ENCODE measurements at regions not wholly inside any gene's neighbourhood (a gene's known extent, or its start where the extent isn't known, plus 50 kb on each side); places are given as distances from the start of the nearest gene placed in this dataset.

DNA sequence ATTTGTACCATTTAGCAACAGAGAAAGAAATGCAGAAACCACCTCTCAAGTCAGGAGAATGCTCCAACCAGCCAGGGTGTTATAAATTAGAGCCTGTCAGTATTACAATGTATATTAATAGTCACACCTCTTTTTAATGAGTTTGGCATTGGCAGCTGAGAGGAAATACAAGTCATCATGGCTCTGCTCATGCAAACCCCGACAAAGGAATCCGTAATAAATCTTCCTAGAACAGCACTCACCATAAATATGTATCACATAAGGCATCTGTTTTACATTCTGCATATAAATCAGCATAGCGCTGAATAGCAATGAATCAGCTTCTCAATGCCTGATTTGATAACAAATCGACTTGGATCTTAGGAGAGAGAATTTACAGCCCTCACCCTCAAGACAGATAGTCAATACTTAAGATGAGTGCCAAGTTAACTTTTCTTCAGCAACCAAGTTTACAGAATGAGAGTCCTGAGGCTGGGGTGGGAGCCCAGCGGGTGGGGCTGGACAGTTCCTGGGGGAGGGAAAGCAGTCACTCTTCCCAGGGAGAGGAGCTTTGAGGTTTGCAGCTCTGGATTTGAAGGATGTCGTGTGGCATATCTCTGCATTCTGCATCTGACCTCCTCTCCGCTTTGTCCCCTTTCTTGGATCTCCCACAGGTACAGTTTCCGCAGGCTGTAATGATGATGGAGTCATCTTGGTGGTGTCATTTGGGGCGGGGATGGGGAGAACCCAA is 1034.4 kb upstream of the NR2F2 start:
- DNase-seq = no peak

DNA sequence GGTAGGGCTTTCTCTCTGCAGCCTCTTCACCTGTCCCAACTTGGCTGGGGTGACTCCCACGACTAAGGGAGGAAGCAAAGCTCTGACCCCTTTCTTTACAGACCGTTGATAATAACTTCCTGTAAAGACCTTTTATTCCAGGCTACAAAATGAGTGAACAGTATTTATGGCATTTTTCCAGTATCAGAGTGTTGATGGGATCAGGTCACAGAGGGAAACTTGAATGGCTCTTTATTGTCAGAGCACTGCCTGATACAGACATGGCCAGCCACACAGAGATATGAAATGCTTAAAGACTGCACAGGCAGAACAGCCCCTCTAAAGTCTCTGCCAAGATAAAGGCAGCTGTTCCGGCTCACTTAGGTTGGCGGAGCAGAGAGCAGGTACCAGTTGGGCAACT is 1033.9 kb upstream of the NR2F2 start:
- no peak for DNase-seq

DNA sequence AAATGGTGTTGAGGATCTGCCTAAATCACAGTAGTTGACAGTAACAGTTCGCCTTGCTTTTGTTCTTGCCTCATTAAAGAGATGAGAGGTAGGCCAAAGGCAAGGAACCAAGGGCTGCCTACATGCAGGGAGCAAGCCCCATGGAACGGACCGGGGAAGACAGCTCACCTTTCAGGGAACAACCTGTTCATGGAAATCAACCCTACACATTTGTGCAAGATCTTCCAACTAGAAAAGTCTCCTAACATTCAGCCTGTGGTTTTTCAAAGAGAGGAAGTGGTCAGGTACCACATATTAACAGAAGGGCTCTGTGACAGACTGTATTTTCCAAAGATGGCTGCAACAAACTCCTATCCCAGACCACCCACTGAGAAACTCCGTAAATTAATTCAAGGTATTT is 1031.8 kb upstream of the NR2F2 start:
- no peak for DNase-seq

DNA sequence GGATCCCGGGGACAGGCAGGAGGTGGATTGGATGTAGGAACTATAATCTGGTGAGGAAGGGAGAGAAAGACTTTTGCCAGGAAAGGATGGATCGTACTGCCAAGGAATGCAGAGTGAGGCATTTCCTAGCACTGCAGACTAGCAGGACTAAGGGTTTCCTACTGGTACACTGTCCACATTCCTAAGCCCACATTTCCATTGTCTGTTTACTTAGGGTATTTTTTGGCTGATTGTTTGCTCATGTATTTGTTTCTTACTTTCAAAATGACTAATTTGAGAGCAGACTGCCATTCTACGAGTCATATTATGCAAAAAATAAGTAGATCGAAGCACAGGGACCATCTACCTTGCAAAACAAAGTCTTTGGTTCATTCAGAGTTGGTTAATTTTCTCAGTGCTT is 1029.5 kb upstream of the NR2F2 start:
- DNase-seq = no peak

DNA sequence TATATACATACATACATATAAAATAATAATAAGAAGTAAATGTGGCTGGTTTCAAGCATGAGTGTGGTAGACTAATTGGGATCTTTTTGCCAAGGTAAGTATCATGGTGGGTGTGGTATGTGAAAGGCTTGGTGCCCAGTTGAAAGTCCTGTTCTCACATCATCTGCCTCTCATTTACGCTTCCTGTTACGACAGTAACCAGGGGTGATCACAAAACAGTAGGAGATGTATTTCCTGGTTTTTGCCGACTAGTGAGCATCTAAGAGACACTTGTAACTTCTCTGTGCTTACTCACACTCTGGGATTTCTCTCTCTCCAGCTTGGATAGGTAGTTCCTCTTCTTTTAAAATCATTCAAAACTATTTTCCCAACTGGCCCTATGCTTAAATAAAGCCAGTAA is 1028.3 kb upstream of the NR2F2 start:
- DNase-seq = no peak

DNA sequence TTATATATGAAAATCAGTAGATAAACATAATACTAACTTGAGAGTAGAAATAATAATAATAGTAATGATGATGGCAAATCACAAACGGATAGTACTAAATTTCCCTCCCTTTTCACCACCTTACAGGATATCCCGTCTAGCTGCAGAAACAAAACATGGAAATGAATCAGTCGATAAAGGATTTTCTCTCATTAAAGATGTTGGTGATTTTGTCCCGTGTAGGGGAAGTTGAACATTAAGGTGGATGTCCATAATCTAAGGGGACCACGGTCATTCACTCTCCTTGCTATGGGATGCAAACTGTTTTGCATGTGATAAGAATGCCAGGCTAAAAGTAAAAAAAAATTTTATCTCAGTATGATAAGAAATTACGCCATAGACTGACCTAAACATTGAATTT is 1027.7 kb upstream of the NR2F2 start:
- DNase-seq = no peak

DNA sequence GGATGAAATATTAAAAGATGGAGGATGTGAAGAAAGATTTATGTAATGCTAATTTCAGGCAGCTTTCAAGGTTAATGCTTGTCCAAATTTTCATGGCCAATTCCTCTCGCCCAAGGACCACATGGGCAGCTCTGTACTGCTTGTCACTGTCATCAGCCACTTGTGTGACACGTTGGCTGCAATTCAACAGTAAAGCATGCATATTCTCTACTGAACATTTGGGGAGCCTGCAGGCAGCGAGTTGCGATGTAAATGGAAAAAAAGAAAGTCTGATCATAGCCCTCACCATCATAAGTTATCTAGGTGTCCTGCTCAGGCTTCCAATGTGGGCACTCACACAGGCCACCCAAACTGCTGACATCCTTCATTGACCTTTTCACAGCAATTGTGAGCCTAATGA is 1026.8 kb upstream of the NR2F2 start:
- DNase-seq = no peak

DNA sequence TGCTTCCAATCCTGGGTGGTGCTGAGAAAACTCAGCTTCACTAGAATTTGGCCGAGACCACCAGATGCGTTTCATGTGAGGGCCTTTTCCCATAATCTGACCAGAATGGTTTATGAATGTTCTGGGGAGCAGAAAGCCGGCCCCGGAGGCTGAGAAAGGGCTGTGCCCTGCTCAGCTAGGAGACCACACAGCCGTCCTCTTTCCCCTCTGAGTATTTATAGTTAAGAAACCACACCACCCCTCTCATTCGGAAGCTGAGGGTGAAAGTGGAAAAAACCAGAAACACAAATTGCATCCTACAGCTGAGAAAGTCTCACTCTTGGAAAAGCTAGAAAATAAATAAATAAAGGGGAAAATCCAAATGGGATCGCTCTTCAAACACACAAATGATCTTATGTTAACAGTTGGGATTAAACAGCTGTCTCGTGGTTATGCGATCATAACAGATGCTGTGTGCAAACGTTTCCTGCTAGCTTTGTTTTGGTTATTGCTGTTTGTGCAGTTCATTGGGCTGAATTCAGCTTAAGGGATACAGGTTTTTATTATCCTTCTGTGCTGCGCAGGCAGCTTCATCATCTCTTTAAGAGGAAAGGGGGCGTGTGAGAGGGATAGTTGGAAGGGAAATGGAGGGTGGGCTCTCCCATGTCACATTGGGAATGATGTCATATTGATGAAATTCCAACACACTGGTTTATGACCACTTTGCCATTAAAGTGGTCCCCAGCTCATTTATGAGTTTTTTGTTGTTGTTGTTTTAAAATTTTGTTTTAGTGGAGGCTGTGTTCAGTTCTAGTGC is 1026.2 kb upstream of the NR2F2 start:
- DNase-seq = no peak

DNA sequence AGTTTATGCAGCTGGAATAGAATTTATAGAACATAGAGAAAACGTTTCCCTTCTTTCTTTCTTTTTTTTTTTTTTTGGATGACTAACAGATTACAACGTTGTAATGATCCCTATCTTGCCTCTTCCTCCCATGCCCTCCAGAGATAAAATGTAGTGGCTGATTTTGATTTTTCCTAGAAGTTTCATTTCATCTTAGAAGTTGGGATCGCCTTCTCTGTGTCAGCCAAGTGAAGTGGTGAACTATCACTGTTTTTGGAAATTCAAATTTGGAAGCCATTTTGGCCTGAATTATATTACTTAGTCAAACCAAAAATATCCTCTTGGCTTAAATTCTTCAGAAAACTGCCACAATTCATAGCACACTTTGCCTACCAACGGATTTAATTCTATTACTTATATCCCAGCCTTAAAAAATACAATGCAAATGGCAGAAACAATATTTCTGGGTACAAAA is 1025.5 kb upstream of the NR2F2 start:
- no peak for DNase-seq

DNA sequence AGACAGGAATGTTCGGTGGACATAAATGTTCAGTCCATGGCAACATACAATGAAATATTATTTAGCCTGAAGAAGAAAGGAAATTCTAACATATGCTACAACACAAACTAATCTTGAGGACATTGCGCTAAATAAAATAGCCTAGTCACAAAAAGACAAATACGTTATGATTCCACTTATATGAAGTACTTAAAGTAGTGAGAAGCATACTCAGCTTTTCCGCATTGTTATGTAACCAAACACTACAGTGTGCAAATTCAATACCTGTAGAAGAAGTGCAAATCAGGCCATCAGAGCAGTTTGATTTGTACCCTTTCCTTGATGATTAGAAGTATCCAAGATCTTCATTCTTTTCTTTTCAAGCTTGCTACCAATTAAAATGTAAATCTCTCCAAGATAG is 1023.4 kb upstream of the NR2F2 start:
- no peak for DNase-seq

DNA sequence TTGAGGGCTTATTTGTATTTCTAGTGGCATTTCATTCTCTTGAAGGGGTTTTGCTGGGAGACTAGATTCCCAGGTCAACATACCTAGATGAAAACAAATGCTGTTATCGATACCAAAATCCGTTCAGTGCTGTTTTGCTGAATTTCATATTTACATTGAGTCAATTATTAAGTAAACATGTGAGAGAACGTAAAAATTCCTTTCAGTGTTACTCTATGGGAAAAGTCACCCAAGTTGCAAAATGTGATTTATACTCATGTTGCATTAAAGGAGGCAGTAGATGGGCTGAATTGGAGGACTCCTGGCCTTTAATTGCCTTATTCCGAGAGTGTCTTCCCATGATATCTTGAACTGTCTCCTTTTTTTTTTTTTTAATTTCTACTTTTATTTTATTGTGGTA is 1011.3 kb upstream of the NR2F2 start:
- DNase-seq = no peak

DNA sequence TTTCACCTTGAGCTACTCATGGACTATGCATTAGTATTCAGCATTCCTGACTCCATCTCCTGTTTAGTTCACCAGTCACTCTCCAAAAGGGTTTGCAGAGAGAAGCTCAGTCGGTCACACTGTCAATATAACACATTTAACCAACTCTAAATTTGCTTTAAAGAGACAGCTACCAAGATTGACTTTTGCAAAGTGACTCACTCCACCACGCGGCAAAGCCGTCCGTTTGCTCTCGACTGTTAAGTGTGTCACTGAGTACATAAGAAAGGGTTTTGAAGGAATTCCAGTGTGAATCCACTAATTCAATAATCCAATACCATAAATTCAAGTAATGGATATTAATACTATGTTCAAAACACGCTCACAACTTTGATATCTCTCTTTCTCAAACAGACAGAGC is 1006.7 kb upstream of the NR2F2 start:
- no peak for DNase-seq

DNA sequence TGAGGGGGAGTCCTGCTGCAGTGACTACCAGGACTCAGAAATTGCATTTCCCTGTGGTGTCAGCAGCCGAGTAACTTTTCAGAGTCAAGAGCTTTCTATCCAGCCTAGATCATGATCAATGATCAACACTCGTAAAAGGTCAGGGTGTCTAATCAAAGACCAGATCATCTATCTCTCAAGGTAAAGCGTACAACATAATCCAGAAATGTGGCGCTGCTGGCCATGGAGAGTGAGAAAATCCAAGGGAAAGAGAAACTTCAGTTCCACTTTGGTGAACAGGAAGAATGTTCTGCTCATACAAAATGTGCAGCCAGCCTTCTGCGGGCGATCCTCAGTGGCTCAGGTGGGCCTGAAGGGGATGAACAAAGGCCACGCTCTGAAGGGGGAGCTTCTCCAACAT is 1005.8 kb upstream of the NR2F2 start:
- no peak for DNase-seq

DNA sequence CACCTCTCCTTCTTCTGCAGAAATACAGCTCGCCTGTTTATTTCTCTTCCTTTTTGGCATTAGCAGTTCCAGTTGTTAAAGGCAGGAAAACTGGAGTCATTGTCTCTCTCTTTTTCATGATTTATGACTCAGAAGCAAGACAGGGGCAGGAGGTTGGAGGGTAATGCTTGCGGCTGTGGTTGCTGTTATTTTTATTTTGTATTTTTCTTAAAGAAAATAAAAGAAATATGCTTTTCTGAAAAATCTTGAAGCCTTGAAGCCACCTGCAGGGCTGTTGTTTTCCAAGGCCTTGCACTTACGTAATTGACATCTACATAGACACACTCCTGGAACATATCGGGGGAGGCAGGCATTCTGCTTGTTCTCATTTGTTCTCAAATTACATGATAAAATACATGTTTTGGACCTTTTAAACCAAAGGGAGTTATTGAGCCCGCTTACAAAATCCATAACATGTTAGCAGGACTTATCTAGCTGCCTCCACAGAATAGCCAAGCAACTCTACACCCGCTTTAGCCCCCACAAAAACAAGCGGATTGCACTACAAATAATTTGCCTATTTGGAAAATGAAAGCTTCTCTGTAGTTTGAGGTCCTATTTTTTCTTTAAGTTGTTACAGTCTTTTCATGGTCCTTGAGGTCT is 1004.6 kb upstream of the NR2F2 start:
- no peak for DNase-seq

DNA sequence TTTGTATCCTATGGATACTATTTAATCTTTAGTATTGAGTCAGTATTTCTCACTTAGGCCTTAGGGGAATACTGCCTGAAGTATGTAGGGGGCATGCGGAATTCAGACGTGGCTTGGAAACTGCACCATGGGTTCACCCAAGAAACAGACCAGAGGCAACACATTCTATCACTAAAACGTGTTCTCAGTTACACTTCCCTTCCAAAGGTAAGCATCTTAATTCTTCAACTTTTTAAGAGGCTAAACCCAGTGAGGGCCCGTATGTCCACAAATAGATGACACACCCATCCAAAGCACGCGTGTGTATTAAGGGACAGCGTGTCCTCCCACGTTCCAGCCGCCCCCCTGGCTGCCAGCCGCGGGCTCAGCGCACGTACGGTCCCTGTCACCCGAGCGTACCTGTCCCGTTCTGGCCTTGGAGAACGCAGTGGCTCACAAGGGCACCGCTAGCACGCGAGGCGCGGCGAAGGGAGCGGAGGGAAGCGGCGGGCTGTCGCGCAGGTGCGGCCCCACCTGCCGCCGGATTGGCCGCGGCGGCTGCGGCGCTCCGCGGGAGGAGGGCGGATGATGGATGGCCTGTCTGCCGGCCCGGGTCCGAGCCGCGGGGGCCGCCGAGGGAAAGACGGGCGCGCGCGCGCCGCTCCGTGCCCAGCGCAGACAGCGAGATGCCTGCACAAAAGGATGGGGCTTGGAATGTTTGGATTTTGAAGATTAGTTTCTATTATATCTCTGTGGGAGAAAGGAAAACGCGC is 1003.9 kb upstream of the NR2F2 start:
- no peak for DNase-seq

DNA sequence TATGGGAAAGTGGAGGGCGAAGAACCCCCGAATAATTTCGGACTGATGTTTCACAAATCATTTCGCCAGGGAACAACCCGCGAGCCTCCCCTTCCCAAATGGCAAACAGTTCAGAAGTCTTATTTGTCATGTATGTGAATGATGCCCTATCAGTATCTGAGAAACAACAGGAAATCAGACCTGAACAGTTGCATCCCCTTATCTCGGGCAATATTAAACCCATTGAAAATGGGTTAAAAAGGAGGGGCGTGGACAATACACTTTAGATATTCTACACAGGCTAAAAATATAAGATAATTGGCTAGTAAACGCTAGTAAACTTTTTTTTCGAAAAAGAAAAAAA is 1003.3 kb upstream of the NR2F2 start:
- no peak for DNase-seq

DNA sequence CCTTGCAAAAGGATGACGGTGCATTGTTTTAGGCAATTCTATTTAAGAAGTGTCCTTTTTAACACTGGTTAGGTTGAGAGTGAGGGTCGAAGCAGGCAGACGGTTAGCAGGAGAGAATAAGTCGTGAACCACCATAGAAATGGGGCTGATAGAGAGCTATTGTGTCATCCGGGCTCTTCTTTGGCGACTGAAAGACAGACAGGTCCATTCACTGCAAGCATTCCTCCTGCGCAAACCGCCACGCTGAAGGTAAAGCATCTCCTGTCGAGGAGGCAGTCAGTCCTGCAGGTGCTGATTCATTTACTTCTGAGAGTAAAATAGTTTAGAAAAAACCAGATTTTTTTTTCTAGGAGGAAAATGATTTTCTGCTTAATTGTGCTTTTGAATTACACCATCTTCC is 1002.8 kb upstream of the NR2F2 start:
- DNase-seq = no peak

DNA sequence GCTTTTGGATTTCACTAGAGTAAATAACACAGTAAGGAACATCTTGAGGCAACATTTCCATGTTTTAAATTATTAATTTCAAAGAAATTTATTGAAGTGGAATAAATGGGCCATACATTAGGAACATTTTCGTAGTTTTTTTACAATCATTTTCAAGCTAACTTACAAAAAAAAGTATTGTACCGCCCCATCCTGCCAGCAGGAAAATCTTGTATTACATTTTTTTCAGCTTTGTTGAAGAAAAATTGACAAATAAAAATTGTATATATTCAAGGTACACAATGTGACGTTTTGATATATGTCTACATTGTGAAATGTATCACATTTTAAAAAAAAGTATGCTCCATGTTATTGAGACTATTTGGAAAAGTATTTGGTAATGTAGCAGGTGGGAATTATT is 1001.9 kb upstream of the NR2F2 start:
- DNase-seq = no peak

DNA sequence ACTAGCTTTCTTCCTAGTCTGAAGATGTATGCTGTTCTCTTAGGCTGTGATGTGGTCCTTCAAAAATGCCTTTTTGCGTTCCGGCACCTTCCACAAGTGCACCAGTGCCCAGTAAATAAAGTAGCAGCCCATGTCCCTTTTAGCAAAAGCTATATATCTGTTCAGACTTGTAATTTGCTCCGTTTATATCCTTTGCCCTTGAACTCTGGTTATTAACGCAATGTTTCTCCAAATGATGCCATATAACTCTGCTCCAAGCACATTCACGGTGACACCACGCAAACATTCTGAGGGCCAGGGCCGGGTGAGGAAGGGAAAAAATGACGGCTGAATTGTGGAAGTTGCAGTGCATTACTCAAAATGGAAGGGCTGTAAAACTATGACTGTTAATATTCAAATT is 1001.1 kb upstream of the NR2F2 start:
- no peak for DNase-seq

DNA sequence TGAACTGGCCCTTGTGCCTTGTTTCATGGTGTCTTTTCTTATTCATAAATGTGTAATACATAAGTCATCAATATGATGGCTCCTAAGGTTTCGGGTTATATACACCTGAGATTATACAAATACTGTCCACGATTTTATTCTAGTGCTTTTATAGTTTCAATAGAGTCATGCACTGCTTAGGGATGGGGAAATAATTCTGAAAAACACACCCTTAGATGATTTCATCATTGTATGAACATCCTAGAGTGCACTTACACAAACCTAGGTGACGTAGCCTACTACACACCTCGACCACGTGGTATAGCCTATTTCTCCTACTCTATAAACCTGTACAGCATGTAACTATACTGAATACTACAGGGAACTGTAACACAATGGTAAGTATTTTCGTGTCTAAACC is 988.8 kb upstream of the NR2F2 start:
- no peak for DNase-seq

DNA sequence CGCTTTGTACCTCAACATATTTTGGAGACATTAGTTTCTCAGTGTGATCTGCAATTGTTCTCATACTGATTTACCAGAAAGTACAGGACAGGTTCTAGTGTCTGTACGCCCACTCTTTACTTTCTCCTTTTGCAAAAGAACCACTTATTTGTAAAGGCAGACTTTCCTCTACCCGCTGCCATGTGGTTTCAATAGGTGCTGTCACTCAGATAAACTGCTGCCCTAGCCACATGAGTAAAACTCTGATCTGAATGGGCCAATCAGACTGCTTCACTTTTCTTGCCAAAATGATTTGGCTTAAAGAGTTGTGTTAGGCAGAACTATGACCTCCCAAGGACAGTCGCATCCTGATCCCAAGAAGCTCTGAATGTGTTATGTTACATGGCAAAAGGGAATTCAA is 984.6 kb upstream of the NR2F2 start:
- DNase-seq = no peak

DNA sequence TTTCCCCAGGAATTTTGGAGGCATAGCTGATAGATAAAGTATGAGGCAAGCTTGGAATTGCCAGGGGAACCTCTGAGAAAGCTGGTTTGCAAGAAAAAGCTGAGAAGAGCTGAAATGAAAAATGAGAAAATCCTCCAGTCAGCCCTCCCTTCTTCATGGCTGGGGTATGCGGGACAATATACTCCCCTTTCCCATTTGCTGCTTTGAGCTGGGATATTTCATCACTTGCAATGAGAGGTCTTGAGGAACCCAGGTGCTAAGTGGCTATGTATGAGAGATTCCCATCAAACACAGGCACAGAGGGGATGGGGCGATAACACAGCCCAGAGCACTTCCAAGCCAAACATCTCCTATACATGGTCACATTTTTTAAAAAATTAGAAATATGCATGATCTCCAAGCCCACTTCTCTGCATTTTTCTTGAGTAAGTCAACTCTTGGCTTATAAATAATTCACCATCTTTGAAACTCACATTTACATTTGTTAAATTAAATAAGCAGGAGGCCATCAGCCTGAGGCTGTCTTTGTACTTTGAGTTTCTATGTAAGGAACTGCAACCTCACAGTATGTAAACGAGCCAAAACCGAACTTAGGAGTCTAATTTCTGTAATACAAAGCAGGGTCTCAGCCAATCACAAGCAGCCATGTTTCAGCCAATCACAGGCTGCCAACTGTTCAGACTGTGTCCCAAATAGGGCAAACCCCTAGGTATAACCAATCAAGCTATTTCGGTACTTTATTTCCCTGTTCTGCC is 983.6 kb upstream of the NR2F2 start:
- DNase-seq = no peak

DNA sequence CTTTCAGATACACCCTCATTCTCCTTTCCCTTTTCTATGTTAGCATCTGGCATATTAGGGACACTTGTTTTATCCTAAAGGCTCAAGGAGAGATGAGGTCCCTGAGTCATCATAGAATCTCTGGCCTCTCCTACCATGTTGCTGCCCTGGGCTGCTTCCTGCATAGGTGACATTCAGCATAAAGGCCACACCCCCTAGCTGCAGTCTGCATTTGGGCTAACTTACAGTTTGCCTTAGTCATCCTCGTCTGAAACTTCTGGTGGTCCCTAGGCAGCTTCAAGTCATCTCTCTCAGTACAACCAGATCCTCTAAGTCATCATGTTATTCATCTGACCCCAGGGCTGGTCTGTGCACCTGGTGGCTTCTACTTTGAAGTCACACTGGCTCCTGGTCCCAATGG is 982.7 kb upstream of the NR2F2 start:
- no peak for DNase-seq

All from NCI-H2171 (cell line).